ENCODE measurements at regions not wholly inside any gene's neighbourhood (a gene's known extent, or its start where the extent isn't known, plus 50 kb on each side); places are given as distances from the start of the nearest gene placed in this dataset.
"Not testable (repeated sequence)": the region's sequence is repeated elsewhere in the genome, so short reads cannot be mapped to it uniquely, and the experiment has no call there.

- no peak for DNase-seq
These were observed 81.5 kb upstream of the ZFHX3 start for GRCh38 chr16:73129455-73129854.

DNA sequence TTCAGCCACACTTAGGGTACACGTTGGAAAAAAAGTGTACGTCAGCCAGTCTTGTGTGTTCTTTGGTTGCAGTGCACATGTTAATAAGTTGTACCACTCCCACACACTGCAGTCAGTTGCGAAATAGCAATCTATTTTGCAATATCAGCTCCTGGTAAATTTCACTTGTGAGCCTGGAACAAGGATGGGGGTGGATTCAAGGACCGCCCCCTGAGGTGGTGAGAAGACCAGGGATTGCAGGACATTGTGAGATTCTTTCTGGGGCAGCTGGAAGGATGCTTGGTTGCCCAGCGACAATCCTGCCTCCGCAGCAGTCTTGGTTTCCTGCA lies 78.6 kb upstream of the ZFHX3 start:
- DNase-seq, result no peak

DNA sequence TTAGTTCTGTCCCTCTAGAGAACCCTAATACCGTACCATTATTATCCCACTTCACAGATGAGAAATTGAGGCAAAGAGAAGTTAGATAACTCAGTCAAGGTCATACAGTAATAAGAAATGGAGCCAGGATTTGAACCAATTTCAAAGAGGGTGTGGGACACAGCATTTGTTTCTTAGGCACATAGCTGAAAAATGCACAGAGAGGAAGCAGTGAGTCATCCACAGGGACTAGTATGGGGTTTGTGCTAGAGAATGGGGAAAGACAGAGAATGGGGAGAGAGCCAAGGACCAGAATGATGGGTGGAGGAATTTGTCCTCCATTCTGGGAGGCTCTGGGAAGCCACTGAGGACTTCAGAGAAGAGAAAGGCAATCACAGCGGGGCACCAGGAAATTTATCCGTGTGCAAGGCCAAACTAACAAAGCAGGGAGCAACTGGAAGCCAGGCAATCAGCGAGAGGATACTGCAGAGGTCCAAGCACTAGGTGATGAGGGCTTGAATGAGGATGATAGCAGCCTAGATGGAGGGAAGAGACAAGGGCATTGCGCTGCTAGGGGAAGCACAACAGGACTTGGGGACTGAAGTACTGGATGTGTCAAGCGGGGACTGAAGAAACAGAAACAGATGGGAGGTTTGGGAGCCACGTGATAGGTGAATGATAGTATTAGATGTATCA lies 78.1 kb upstream of the ZFHX3 start:
- DNase-seq, result no peak

DNA sequence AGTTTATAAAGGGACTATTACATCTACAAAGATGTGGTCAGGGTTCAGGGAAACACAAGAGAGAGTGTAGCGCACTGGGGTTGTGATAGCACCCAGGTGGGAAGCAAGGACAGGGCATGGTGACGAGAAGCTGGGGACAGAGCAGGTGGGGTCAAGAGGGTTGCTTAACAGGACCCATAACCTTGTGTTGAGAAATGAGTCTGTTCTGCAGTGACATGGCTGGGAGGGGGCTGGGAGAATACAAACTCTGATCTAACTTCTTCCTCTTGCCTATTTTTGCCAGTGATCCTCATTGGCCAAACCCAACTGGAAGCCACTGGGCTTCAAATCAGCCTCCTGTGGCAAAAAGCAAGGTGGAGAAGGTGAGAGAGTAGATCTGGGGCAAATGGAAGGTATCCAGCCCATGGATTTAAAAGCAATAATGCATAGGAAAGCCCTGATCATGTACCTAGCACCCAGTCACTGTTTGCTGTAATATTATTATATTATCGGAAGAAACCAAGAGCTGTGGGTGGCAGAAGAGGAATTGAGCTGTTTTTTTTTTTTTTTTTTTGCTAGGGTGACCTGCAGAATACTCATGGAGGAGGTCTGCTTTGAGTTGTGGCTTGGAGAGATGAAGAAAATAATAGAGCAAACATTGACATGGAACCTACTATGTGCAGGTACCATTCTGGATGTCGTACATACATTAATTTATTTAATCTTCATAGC lies 76.9 kb upstream of the ZFHX3 start:
- DNase-seq, result no peak

DNA sequence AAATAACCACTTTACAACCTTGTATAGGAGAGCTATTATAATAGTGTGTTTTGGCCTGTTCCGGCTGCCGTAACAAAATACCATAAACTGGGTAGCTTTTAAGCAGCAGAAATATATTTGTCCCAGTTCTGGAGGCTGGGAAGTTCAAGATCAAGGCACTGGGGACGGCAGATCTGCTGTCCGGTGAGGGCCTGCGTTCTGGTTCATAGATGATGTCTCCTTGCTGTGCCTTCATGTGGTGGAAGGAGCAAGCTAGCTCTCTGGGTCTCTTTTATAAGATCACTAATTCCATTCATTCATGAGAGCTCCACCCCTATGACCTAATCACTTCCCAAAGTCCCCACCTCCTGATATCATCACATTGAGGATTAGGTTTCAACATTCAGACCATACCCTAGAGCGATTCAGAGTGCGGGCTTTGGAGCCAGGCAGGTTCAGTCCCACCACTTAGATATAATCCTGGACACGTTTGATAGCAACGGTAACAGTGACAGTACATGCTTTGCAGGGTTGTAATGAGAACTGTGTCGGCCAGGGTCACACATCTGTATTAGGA lies 76.2 kb upstream of the ZFHX3 start:
- DNase-seq, result no peak

GRCh38 chr16:73122604-73123391 lies 74.9 kb upstream of the ZFHX3 start:
- no peak for DNase-seq

DNA sequence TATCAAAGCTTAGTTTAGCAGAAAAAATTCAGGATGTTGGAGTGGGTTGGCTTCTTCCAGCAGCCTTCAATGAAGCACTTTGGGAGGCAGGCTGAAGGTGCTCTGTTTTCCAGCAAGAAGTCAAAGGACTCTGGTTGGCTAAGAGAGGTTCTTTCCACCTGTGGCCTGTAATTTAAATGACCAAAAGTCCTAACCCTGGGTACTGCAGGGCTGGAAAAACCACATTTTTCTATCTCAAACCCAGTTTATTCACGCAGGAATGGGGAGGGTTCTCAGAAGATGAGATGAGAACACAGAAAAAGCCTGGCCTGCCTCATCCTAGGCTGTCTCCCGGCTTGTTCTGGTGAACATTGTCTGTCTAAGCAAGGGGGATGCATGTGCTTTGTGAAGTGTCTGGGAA lies 68.6 kb upstream of the ZFHX3 start:
- DNase-seq, result no peak

DNA sequence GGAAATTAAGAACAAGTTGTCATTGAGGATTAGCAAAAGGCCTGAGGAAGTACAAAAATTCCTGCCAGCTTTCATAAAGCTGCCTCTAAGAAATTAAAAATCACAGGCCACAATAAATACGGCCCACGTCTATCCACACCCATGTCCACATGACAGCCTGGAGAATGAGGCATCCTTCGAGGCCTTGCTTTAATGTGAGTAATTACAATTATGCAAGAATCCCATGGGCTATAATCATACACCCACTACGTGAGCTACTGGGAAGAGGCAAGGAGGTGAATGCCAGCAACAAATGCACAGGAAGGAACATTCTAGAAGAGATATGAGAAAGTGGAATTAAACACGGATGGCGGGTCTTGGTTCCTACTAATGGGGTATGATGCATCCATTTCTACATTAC lies 65.4 kb upstream of the ZFHX3 start:
- no peak for DNase-seq

DNA sequence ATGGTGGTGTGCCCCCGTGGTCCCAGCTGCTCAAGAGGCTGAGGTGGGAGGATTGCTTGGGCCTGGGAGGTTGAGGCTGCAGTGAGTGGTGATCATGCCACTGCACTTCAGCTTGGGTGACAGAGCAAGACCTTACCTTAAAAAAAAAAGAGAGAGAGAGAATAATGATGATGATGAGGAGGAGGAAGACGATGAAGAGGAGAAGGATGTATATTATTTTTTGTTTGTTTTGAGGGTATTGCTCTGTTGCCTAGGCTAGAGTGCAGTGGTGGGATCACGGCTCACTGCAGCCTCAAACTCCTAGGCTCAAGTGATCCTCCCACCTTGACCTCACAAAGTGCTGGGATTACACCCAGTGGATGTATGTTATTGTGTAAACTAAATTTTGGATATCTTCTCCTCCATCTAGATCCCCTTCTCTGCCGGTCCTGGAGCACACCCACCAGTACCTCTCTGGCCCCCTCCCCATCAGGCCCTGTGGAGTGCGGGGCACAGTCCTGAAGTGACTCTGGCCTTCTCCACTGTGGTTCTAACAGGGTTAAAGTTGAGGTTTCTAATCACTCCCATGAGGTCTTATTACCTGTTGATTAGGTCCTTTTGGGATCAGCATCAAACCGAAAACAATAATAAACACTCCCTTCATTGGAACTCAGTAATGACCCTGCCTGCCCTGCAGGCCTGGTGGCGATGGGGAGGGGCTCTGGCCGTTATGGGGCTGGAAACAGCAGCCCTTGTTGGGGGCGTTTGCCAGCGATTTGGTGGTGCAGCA lies 60.5 kb upstream of the ZFHX3 start:
- DNase-seq, result no peak

DNA sequence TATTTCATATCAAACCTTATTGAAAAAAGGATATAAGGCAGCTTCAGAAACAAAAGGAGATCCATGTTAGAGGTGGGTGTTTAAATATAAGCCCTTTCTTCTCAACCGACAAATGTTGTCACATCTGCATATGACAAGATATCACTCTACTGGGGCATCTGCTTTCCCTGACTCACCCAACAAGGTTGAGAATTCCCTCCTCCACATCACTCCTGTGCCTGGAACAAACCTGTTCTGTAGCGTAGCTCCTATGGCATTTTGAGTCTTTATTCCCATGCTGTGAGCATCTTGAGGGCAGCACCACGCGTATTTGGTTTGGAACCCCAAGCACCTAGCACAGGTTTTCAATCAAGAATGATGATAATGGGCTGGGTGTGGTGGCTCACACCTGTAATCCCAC lies 59.4 kb upstream of the ZFHX3 start:
- DNase-seq, result no peak

DNA sequence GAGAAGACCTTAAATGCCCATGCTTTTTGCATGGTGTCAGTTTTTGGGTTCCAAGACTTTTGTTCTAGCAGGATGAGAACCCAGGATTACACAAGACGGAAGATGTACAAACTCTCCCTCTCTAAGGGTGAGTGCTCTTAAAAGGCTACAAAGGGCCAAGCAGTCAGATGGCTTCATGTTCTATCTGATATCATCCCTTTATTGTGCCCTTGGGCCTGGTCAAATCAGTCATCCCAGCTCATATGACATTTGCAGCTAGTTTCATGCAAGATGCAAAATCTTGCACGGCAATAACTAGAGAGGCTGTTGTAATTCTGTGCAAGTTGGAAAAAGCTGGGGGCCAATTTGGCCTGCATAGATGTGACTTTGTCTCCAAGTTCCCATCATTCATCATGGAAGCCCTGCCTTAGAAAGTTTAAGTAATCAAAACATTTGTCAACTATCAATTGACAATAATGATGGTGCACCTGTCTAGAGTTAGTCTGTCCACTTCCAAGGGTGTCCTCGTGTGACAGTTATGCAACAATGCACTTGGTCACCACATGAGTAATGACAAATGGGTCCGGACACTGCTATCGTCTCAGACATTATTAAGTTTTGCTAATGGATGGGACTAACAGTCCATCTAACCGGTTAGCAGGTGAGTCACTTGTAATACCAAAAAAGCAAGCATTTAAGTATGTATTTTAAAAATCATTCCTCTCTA lies 58.6 kb upstream of the ZFHX3 start:
- no peak for DNase-seq

DNA sequence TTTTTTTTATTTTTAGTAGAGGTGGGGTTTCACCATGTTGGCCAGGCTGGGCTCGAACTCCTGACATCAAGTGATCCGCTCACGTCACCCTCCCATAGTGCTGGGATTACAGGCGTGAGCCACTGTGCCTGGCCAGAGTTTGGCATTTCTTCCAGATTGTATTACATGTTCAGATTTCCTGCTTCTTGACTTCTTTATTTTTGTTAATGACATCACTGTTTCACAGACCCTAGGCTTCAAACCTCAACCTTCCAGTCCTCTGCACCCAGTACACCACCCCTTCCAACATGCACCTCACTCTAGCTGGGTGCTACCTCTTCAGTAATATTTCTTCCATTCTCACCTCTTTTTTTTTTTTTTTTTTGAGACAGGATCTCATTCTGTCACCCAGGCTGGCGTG lies 53.6 kb upstream of the ZFHX3 start:
- no peak for DNase-seq

- not testable (repeated sequence) for DNase-seq
These were observed 51.7 kb upstream of the ZFHX3 start for GRCh38 chr16:73099601-73100000.

All from activated CD4-positive, alpha-beta T cell treated with anti-CD3 and anti-CD28 coated beads, Interleukin-2, amount 50 U/mL, for 4 hours (primary cell).